H9 (cell line): ENCODE measurements at regions not wholly inside any gene's neighbourhood (a gene's known extent, or its start where the extent isn't known, plus 50 kb on each side); places are given as distances from the start of the nearest gene placed in this dataset.

Source experiments
- DNase-seq: peaks from one replicate; pipeline ENCODE4 v3.0.0-alpha.2; 2017
- H2AFZ ChIP-seq: one replicate; pipeline ENCODE4 v1.6.1; 2013; ENCODE audit warnings: mild to moderate bottlenecking, low read length, control low read depth, moderate library complexity
- H2AK5ac ChIP-seq: 2 replicates; pipeline ENCODE4 v1.6.1; 2013; ENCODE audit warnings: low read length, control low read depth, mixed read lengths; ENCODE audit not compliant: insufficient read length
- H2BK120ac ChIP-seq: one replicate; pipeline ENCODE4 v1.6.1; 2013; ENCODE audit warnings: low read depth, mild to moderate bottlenecking, low read length, control low read depth, inconsistent platforms; ENCODE audit not compliant: poor library complexity, severe bottlenecking
- H2BK12ac ChIP-seq: 2 replicates; pipeline ENCODE4 v1.6.1; 2013; ENCODE audit warnings: low read length, control low read depth, mixed read lengths, low read depth; ENCODE audit not compliant: insufficient read length
- H2BK15ac ChIP-seq: 2 replicates; pipeline ENCODE4 v1.6.1; 2013; ENCODE audit warnings: low read depth, low read length, control low read depth
- H2BK20ac ChIP-seq: one replicate; pipeline ENCODE4 v1.6.1; 2013; ENCODE audit warnings: low read depth, mild to moderate bottlenecking, low read length, control low read depth, inconsistent platforms; ENCODE audit not compliant: poor library complexity, severe bottlenecking
- H2BK5ac ChIP-seq: 2 replicates; pipeline ENCODE4 v1.6.1; 2013; ENCODE audit warnings: low read length, control low read depth, mixed read lengths; ENCODE audit not compliant: insufficient read length
- H3K14ac ChIP-seq: 2 replicates; pipeline ENCODE4 v1.6.1; 2013; ENCODE audit warnings: low read length, control low read depth; ENCODE audit not compliant: insufficient read depth
- H3K18ac ChIP-seq: 2 replicates; pipeline ENCODE4 v1.6.1; 2013; ENCODE audit warnings: low read depth, mild to moderate bottlenecking, mixed read lengths, low read length, control low read depth; ENCODE audit not compliant: insufficient read length
- H3K23ac ChIP-seq: 2 replicates; pipeline ENCODE4 v1.6.1; 2013; ENCODE audit warnings: low read length, control low read depth, mixed read lengths, low read depth; ENCODE audit not compliant: insufficient read length
- H3K23me2 ChIP-seq: 2 replicates; pipeline ENCODE4 v1.6.1; 2013; ENCODE audit warnings: low read depth, mild to moderate bottlenecking, mixed read lengths, low read length, control low read depth; ENCODE audit not compliant: insufficient read length, poor library complexity, severe bottlenecking
- H3K27ac ChIP-seq: 2 replicates; pipeline ENCODE4 v1.5.1; 2013; ENCODE audit warnings: low read length, control low read depth, mixed read lengths, low read depth; ENCODE audit not compliant: insufficient read length
- H3K27me3 ChIP-seq: 2 replicates; pipeline ENCODE4 v1.6.1; 2013; ENCODE audit warnings: low read length, control low read depth, inconsistent platforms; ENCODE audit not compliant: insufficient read depth
- H3K4ac ChIP-seq: 2 replicates; pipeline ENCODE4 v1.6.1; 2013; ENCODE audit warnings: low read depth, mild to moderate bottlenecking, control low read depth, inconsistent platforms, low read length, moderate library complexity
- H3K4me1 ChIP-seq: 2 replicates; pipeline ENCODE4 v1.6.1; 2013; ENCODE audit warnings: low read length, control low read depth, inconsistent platforms; ENCODE audit not compliant: insufficient read depth
- H3K4me2 ChIP-seq: 2 replicates; pipeline ENCODE4 v1.6.1; 2013; ENCODE audit warnings: low read length, control low read depth, mixed read lengths; ENCODE audit not compliant: insufficient read length, insufficient read depth
- H3K56ac ChIP-seq: 2 replicates; pipeline ENCODE4 v1.6.1; 2013; ENCODE audit warnings: low read depth, mild to moderate bottlenecking, mixed read lengths, low read length, control low read depth; ENCODE audit not compliant: insufficient read length
- H3K79me1 ChIP-seq: 2 replicates; pipeline ENCODE4 v1.6.1; 2013; ENCODE audit warnings: low read depth, mild to moderate bottlenecking, moderate library complexity, low read length, control low read depth, inconsistent platforms; ENCODE audit not compliant: insufficient read depth, poor library complexity, severe bottlenecking
- H3K79me2 ChIP-seq: 2 replicates; pipeline ENCODE4 v1.6.1; 2013; ENCODE audit warnings: low read length, control low read depth, inconsistent platforms; ENCODE audit not compliant: insufficient read depth
- H3K9ac ChIP-seq: 2 replicates; pipeline ENCODE4 v1.6.1; 2013; ENCODE audit warnings: low read length, control low read depth, mixed read lengths; ENCODE audit not compliant: insufficient read length; ENCODE audit errors: extremely low read depth
- H3K9me3 ChIP-seq: one replicate; pipeline ENCODE4 v1.6.1; 2013; ENCODE audit warnings: low read depth, low read length, inconsistent platforms; ENCODE audit not compliant: control insufficient read depth
- H3T11ph ChIP-seq: one replicate; pipeline ENCODE4 v1.6.1; 2013; ENCODE audit warnings: mild to moderate bottlenecking, low read length, control low read depth, inconsistent platforms
- H4K20me1 ChIP-seq: one replicate; pipeline ENCODE4 v1.6.1; 2013; ENCODE audit not compliant: control insufficient read depth, insufficient read length, insufficient read depth
- H4K5ac ChIP-seq: 2 replicates; pipeline ENCODE4 v1.6.1; 2013; ENCODE audit warnings: low read depth, mild to moderate bottlenecking, mixed read lengths, low read length, control low read depth; ENCODE audit not compliant: insufficient read length
- H4K8ac ChIP-seq: replicated peaks from 2 replicates; pipeline ENCODE4 v1.6.1; 2013; ENCODE audit warnings: low read length, control low read depth, mixed read lengths, low read depth; ENCODE audit not compliant: insufficient read length
- H4K91ac ChIP-seq: 2 replicates; pipeline ENCODE4 v1.6.1; 2013; ENCODE audit warnings: low read depth, mild to moderate bottlenecking, moderate library complexity, mixed read lengths, low read length, control low read depth; ENCODE audit not compliant: insufficient read length
- H3K27ac Mint-ChIP-seq, 3 experiments: 2 replicates in 2 of 3; 3 replicates in 1 of 3; pipeline ENCODE4 v1.8.0; 2020 to 2021; ENCODE audit warnings: mixed read lengths in 3 of 3, mild to moderate bottlenecking in 1 of 3, moderate library complexity in 1 of 3
- H3K27me3 Mint-ChIP-seq: 2 replicates; pipeline ENCODE4 v1.8.0; 2021; ENCODE audit warnings: low read depth, mild to moderate bottlenecking, moderate library complexity, mixed read lengths
- H3K36me3 Mint-ChIP-seq, 3 experiments: 2 replicates in 2 of 3; 3 replicates in 1 of 3; pipeline ENCODE4 v1.8.0; 2020 to 2021; ENCODE audit warnings: low read depth in 3 of 3, mixed read lengths in 3 of 3; ENCODE audit not compliant: insufficient read depth in 1 of 3
- H3K4me1 Mint-ChIP-seq, 2 experiments: 2 replicates each; pipeline ENCODE4 v1.8.0; 2020; ENCODE audit warnings: mixed read lengths in 2 of 2
- H3K4me3 Mint-ChIP-seq, 2 experiments: 2 replicates in 1 of 2; 3 replicates in 1 of 2; pipeline ENCODE4 v1.8.0; 2020 to 2021; ENCODE audit warnings: mild to moderate bottlenecking in 2 of 2, mixed read lengths in 2 of 2, moderate library complexity in 1 of 2
- H3K9me3 Mint-ChIP-seq, 2 experiments: 2 replicates in 1 of 2; 3 replicates in 1 of 2; pipeline ENCODE4 v1.8.0; 2020; ENCODE audit warnings: mild to moderate bottlenecking in 2 of 2, mixed read lengths in 2 of 2, moderate library complexity in 1 of 2
- CTCF ChIP-seq: fragments of 200-600 bp; sonication (generic); conservative IDR thresholded peaks from 3 replicates; pipeline ENCODE4 v1.8.0; 2021; ENCODE audit warnings: antibody characterized with exemption, mild to moderate bottlenecking
- WGBS: extraction: QIAGEN DNeasy Blood & Tissue Kit; methylation state at CpG from one replicate; pipeline ENCODE4 v1.1.7; 2013; ENCODE audit warnings: missing lambda C conversion rate, low lambda C conversion rate, mixed read lengths; ENCODE audit not compliant: insufficient read length; ENCODE audit errors: extremely low coverage; 5-methylcytosine and 5-hydroxymethylcytosine counted together

GRCh38 chr20:7806831-7807230 lies 133.4 kb downstream of the HAO1 start:
- H3K9ac ChIP-seq: no peak overlapping the region
- H2BK120ac ChIP-seq: no peak overlapping the region
- no peak overlapping the region for H4K5ac ChIP-seq
- no peak overlapping the region for H3K14ac ChIP-seq
- DNase-seq: no peak
- no peaks in the 10 kb centered on the region for H3K79me2 ChIP-seq
- H3K9me3 ChIP-seq: no peaks in the 10 kb centered on the region
- H3K23me2 ChIP-seq: no peaks in the 10 kb centered on the region
- H3K56ac ChIP-seq: no peak overlapping the region
- H4K91ac ChIP-seq: no peak overlapping the region
- no peak overlapping the region for H2BK5ac ChIP-seq
- H3T11ph ChIP-seq: no peak overlapping the region
- Mint-ChIP-seq H3K9me3 (peaks cover 39 to 51% of the 10 kb centered on the region in 2 experiments), H3K27me3 (peaks cover 4% of the 10 kb centered on the region), H3K36me3 (peaks cover 0 to 31% (median 13%) of the 10 kb centered on the region in 3 experiments; a peak in 4 of 7 replicates), H3K4me3 (no peak overlapping the region), H3K27ac (no peak overlapping the region), H3K4me1 (no peaks in the 10 kb centered on the region)
- H3K23ac ChIP-seq: no peak overlapping the region
- H2BK12ac ChIP-seq: no peak overlapping the region
- TF ChIP-seq CTCF: no peak
- H2BK20ac ChIP-seq: no peak overlapping the region
- H3K4me1 ChIP-seq: no peaks in the 10 kb centered on the region
- no peak overlapping the region for H2AFZ ChIP-seq
- no CpG with 5 or more reads among the region's 4 CpGs for WGBS
- no peak overlapping the region for H2AK5ac ChIP-seq
- H3K18ac ChIP-seq: no peak overlapping the region
- H3K4ac ChIP-seq: no peak overlapping the region
- H4K20me1 ChIP-seq: no peaks in the 10 kb centered on the region
- H2BK15ac ChIP-seq: no peak overlapping the region
- no peak overlapping the region for H4K8ac ChIP-seq
- no peak overlapping the region for H3K4me2 ChIP-seq
- H3K79me1 ChIP-seq: no peaks in the 10 kb centered on the region
- no peaks in the 10 kb centered on the region for H3K27me3 ChIP-seq
- H3K27ac ChIP-seq: no peak overlapping the region
